AG10803 (cell line): ENCODE measurements at regions not wholly inside any gene's neighbourhood (a gene's known extent, or its start where the extent isn't known, plus 50 kb on each side); places are given as distances from the start of the nearest gene placed in this dataset.

ENCODE experiments used
- DNase-seq: peaks from one replicate; pipeline ENCODE4 v3.0.0; 2010; ENCODE audit warnings: low read depth
- H3K4me3 ChIP-seq: 2 replicates; pipeline ENCODE4 v1.5.1; 2011; ENCODE audit warnings: mild to moderate bottlenecking, low read length, control low read depth
- CTCF ChIP-seq: conservative IDR thresholded peaks from 2 replicates; pipeline ENCODE4 v1.5.1; 2011; ENCODE audit warnings: mild to moderate bottlenecking, low read length, control low read depth, inconsistent platforms

DNA sequence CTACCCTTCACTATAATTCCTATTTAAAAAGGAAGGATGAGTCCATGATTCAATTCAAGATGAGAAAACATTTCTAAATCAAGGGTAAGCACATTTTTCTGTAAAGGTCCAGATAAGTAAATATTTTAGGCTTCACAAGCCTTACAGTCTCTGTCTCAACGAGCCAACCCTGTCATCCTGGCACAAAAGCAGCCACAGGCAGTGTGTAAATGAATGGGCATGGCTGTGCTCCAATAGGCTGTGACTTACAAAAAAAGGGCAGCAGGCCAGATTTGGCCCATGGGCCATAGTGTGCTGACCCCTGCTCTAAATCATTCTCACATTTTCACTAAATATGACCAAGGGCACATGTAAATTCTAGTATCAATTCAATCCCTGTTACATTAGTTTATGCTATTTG, 200.4 kb downstream of the WNT5A start:
- no peak overlapping the region for H3K4me3 ChIP-seq
- peak; percentile 35 for DNase-seq
- TF ChIP-seq CTCF = no peak

DNA sequence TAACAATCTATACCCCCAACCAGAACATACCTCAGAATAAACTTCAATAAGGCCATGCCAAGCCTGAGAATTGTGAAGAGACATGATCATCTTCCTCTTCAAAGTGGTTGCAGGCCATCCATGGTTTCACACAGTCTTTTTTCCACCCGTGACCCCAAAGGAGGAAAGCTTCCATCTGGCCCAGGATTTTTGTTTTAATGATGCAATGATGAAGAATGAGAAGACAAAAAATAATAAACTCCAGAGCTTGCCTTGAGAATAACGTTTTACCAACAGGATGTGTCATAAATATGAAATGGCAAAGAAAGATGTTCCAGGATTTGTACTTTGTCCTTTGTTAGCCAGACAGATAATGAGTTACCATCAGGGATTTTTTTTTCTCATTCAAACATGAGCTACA, 201.9 kb downstream of the WNT5A start:
- H3K4me3 ChIP-seq = no peak overlapping the region
- DNase-seq = peak; percentile 88
- no peak for TF ChIP-seq CTCF

DNA sequence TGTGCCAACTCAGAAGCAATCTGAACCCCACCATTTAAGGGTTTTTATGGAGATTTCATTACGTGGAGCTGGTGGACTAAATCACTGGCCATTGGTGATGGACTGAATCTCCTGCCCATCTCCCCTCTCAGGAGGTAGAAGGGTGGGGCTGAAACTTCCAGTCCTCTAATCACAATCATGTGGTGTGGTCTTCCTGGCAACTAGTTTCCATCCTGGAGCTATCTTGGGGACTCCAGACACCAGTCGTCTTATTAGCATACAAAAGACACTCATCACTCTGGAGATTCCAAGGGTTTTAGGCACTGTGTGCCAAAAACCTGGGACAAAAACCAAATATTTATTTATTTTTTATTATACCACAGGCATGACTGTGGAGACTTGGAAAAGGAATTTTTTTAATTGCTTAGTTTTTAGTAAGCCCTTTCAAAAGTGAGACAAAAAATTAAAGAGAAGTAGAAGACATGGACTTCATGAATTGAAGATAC, 203.6 kb downstream of the WNT5A start:
- TF ChIP-seq CTCF = no peak
- peak; percentile 65 for DNase-seq
- H3K4me3 ChIP-seq = no peak overlapping the region

DNA sequence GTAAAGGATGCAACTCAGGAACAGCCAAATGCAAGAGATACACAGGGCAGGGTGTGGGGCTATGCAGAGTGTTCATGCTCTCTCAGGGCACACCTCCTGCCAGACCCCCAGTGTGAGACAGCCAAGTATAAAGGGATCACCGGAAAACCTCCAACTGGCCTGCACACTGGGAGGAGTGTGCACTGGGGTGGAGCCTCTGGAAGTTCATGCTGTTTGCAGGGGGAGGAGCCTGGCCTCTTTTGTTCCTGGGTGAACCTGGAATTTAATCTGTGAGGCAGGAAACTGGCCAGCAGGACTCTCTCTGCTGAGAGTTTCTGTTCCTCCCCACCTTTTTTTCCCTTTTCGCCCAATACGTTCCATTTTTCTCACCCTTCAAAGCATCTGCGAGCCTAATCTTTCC, 204.1 kb downstream of the WNT5A start:
- no peak for DNase-seq
- TF ChIP-seq CTCF = no peak
- H3K4me3 ChIP-seq = no peak overlapping the region

GRCh38 chr3:55272031-55272645, 215.0 kb downstream of the WNT5A start:
- 0 out of 2 replicates have a peak, but pooled peaks have one; percentile 20 for TF ChIP-seq CTCF
- peak; percentile 61 for DNase-seq
- H3K4me3 ChIP-seq = no peak overlapping the region

- H3K4me3 ChIP-seq = no peak overlapping the region
- no peak for DNase-seq
- no peak for TF ChIP-seq CTCF
Observed at GRCh38 chr3:55271549-55271948, 215.6 kb downstream of the WNT5A start.

- TF ChIP-seq CTCF = no peak
- no peak overlapping the region for H3K4me3 ChIP-seq
- DNase-seq = peak; percentile 23
Observed at GRCh38 chr3:55270976-55271375, 216.1 kb downstream of the WNT5A start.
